Memory B cell (primary cell): ENCODE measurements at regions not wholly inside any gene's neighbourhood (a gene's known extent, or its start where the extent isn't known, plus 50 kb on each side); places are given as distances from the start of the nearest gene placed in this dataset.

Experiments used
- ATAC-seq: fragments of 150-1000 bp; cut with Tn5 transposase; 2 replicates; pipeline ENCODE4 v1.10.0; 2021; ENCODE audit warnings: low read depth, mild to moderate bottlenecking, moderate library complexity
- DNase-seq, 2 donors: peaks; one replicate each; pipeline ENCODE4 v3.0.0; 2022; ENCODE audit warnings: low spot score in 2 of 2
- H3K27ac Mint-ChIP-seq: one replicate; pipeline ENCODE4 v1.8.0; 2022; ENCODE audit warnings: mild to moderate bottlenecking, moderate library complexity, mixed read lengths
- H3K27me3 Mint-ChIP-seq: one replicate; pipeline ENCODE4 v1.8.0; 2022; ENCODE audit warnings: mixed read lengths
- H3K36me3 Mint-ChIP-seq: one replicate; pipeline ENCODE4 v1.8.0; 2022; ENCODE audit warnings: mild to moderate bottlenecking, mixed read lengths
- H3K4me1 Mint-ChIP-seq: one replicate; pipeline ENCODE4 v1.8.0; 2022; ENCODE audit warnings: mixed read lengths
- H3K4me3 Mint-ChIP-seq: one replicate; pipeline ENCODE4 v1.8.0; 2022; ENCODE audit warnings: mild to moderate bottlenecking, moderate library complexity, mixed read lengths
- H3K9me3 Mint-ChIP-seq: one replicate; pipeline ENCODE4 v1.8.0; 2022; ENCODE audit warnings: mixed read lengths

DNA sequence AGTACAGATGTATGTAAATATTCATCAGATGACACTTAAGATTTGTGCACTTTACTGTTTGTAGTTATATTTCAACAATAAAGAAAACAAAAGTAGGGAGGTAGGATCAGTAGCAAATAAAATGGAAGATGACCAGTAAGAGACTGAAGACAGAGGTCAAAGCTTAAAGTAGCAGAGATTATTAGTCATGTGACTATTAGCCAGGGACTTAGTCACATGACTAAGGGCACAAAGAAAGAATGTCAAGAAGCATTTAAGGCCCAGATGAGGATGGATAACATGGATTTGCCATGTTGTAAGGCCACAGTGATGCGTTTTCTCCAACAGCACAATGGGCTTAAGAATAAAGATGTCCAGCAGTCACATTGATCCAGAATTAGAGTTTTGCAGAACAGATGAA is 479.6 kb downstream of the BCOR start:
- Mint-ChIP-seq H3K4me1 (peaks cover 6% of the 10 kb centered on the region), H3K36me3 (no peaks in the 10 kb centered on the region), H3K27me3 (peaks cover 24% of the 10 kb centered on the region), H3K4me3 (no peak overlapping the region), H3K9me3 (peaks cover 5% of the 10 kb centered on the region), H3K27ac (no peak overlapping the region)
- DNase-seq (no peak), ATAC-seq (no peak)

DNA sequence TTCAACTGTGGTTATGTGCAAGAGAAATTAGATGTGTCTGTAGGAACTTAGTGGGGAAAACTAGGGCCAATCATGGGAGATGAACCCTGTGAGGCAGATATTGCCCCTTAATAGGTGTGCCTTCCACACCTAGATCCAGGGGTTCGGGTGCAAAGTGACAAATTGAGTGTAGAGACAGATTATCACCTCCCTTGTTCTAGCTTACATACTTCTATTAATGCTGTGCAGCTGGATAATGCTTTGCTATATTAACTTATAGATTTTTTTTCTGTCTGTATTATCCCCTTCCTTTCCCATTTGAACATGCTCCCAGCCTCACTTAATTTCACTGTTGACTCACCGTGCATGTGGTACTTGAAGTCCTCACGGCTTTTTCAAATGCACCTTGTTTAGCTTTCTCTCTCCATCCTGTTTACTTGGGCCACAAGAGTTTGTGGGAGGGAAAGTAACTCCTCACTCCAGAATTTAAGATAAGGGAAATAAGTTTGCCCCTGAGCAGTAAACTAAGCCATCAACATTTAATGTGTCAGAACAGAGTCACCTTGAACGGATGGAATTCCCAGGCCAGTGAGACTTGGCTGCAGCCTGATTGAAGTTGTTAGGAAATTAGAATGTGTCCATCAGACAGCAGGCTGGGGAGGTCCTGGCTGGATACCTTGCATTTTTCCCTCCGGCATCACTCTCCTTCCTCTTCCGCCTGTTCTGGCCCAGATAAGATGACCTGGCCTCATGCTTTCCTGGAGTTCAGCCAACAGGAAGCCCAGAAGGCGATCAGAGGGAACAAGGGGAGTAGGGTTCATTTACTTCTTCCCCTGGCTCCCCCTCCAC is 478.4 kb downstream of the BCOR start:
- no peak for DNase-seq
- Mint-ChIP-seq H3K9me3 (peaks cover 5% of the 10 kb centered on the region), H3K27ac (no peak overlapping the region), H3K4me1 (no peaks in the 10 kb centered on the region), H3K36me3 (no peaks in the 10 kb centered on the region), H3K4me3 (no peak overlapping the region), H3K27me3 (peaks cover 19% of the 10 kb centered on the region)
- no peak for ATAC-seq

DNA sequence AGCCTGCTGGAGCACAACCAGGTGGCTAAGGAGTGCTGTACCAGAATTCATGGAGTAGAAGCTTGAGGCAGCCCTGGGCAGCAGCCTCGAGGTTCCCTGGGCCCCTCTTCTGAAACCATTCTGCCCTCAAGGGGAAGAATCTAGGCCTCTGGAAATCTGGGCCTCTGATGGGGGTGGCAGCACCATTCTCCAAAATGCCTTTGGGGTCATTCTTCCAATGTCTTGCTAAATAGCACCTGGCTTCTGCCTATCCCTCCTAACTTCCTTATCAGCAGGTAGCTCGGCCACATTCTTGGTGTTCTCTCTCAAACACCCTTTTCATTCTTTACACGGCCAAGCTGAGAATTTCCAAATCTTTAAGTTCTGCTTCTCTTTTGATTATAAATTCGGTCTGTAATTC is 473.6 kb downstream of the BCOR start:
- ATAC-seq (no peak), DNase-seq (no peak)
- no peaks in the 10 kb centered on the region for H3K4me1 Mint-ChIP-seq
- no peak overlapping the region for H3K4me3 Mint-ChIP-seq
- H3K27ac Mint-ChIP-seq: no peak overlapping the region
- peaks cover 2% of the 10 kb centered on the region for H3K27me3 Mint-ChIP-seq
- no peaks in the 10 kb centered on the region for H3K36me3 Mint-ChIP-seq
- peaks cover 5% of the 10 kb centered on the region for H3K9me3 Mint-ChIP-seq

DNA sequence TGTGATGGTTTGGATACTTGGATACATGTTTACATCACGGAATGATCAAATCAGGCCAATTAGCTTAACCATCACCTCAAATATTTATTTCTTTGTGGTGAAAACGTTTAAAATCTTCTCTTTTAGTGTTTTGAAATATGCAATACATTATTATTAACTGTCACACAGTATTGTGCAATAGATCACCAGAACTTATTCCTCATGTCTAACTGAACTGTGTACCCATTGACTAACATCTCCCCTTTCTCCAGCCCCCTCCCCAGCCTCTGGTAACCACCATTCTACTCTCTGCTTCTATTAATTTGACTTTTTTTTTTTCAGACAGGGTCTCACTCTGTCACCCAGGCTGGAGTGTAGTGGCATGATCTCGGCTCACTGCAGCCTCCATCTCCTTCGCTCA is 471.9 kb downstream of the BCOR start:
- no peaks in the 10 kb centered on the region for H3K36me3 Mint-ChIP-seq
- H3K27ac Mint-ChIP-seq: no peak overlapping the region
- H3K27me3 Mint-ChIP-seq: peaks cover 2% of the 10 kb centered on the region
- ATAC-seq (no peak), DNase-seq (no peak)
- peaks cover 3% of the 10 kb centered on the region for H3K9me3 Mint-ChIP-seq
- H3K4me3 Mint-ChIP-seq: no peak overlapping the region
- no peaks in the 10 kb centered on the region for H3K4me1 Mint-ChIP-seq

DNA sequence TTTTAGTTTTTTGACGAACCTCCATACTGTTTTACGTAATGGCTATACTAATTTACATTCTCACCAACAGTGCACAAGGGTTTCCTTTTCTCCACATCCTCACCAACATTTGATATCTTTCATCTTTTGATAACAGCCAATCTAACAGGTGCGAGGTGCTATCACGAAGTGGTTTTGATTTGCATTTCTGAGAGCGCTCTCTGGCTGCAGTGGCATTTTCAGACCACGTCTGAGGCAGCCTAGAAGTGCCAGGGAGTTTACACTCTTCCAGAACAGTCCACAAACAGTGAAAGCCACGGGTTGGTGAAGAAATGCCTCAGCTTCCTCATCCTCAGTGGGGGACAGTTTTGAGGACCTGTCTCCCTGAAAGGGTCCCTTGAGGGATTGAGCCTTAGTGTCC is 471.0 kb downstream of the BCOR start:
- peaks cover 3% of the 10 kb centered on the region for H3K9me3 Mint-ChIP-seq
- no peak for DNase-seq

DNA sequence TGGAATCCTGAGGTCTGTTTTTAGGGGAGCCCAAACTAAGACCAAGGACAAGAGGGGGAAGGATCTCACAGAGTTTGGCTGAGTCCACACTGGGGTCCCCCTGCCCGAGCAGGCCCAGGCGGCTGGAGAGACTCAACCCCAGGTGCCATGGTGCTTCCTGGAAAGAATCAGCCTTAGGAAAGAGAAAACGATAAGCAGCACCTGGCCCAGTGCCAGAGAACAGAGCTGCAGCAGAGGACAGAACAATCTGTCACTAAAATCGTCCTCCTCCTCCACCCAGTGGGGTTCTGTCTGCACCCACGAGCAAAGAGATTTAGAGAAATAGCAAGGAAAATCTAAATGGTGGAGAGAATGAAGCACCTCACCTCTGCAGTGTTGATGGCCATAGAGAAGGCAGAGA is 470.5 kb downstream of the BCOR start:
- Mint-ChIP-seq H3K4me1 (no peaks in the 10 kb centered on the region), H3K9me3 (no peaks in the 10 kb centered on the region), H3K36me3 (no peaks in the 10 kb centered on the region), H3K27me3 (peaks cover 2% of the 10 kb centered on the region), H3K4me3 (no peak overlapping the region), H3K27ac (no peak overlapping the region)
- DNase-seq (no peak), ATAC-seq (no peak)

More for the DNA sequence above, 471.0 kb downstream of the BCOR start:
- H3K4me1 Mint-ChIP-seq: no peaks in the 10 kb centered on the region
- H3K27me3 Mint-ChIP-seq: peaks cover 2% of the 10 kb centered on the region
- ATAC-seq: no peak
- H3K27ac Mint-ChIP-seq: no peak overlapping the region
- no peak overlapping the region for H3K4me3 Mint-ChIP-seq
- H3K36me3 Mint-ChIP-seq: no peaks in the 10 kb centered on the region

DNA sequence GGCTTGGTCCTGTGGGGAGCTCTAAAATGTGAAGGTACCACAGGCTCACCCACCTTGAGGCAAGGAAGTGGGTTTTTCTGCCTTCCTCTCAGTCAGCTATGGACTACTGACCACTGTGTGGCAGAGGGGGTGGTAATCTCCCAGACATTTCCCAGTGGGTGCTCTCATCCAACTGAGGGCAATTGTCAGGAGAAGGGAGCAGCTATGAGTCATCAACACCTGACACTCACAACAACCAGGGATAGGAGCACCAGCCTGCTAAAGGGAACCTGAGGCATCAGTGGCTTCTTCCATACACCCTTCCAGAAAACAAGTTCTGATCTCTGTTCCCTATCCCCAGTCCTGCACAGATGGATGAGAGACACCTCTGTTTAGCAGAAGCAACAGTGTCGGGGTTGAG is 468.8 kb downstream of the BCOR start:
- H3K27ac Mint-ChIP-seq: no peak overlapping the region
- ATAC-seq: no peak
- no peak overlapping the region for H3K4me3 Mint-ChIP-seq
- no peaks in the 10 kb centered on the region for H3K36me3 Mint-ChIP-seq
- peaks cover 2% of the 10 kb centered on the region for H3K27me3 Mint-ChIP-seq
- no peaks in the 10 kb centered on the region for H3K4me1 Mint-ChIP-seq
- H3K9me3 Mint-ChIP-seq: no peaks in the 10 kb centered on the region
- DNase-seq: no peak

DNA sequence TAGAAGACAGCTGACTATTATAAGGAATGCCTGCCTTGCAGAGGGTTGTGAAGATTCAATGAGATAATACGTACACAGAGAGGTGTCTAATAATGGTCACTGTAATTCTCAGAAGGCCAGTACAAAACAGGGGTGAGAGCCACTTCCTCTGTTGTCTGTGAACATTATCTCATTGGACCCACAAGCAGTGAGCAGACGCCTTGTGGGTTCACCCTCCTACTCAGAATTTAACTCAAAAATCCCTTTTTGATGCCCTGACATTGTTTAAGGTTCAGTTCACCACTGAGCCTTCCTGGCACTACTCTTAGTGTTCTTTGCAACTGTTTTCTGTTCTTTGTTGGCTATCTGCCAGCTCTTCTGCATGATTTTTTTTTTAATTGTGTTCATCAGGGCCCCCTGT is 467.4 kb downstream of the BCOR start:
- H3K27me3 Mint-ChIP-seq: peaks cover 2% of the 10 kb centered on the region
- H3K9me3 Mint-ChIP-seq: no peaks in the 10 kb centered on the region
- no peak overlapping the region for H3K27ac Mint-ChIP-seq
- no peak for ATAC-seq
- H3K4me1 Mint-ChIP-seq: no peaks in the 10 kb centered on the region
- no peak overlapping the region for H3K4me3 Mint-ChIP-seq
- DNase-seq: no peak
- H3K36me3 Mint-ChIP-seq: no peaks in the 10 kb centered on the region

DNA sequence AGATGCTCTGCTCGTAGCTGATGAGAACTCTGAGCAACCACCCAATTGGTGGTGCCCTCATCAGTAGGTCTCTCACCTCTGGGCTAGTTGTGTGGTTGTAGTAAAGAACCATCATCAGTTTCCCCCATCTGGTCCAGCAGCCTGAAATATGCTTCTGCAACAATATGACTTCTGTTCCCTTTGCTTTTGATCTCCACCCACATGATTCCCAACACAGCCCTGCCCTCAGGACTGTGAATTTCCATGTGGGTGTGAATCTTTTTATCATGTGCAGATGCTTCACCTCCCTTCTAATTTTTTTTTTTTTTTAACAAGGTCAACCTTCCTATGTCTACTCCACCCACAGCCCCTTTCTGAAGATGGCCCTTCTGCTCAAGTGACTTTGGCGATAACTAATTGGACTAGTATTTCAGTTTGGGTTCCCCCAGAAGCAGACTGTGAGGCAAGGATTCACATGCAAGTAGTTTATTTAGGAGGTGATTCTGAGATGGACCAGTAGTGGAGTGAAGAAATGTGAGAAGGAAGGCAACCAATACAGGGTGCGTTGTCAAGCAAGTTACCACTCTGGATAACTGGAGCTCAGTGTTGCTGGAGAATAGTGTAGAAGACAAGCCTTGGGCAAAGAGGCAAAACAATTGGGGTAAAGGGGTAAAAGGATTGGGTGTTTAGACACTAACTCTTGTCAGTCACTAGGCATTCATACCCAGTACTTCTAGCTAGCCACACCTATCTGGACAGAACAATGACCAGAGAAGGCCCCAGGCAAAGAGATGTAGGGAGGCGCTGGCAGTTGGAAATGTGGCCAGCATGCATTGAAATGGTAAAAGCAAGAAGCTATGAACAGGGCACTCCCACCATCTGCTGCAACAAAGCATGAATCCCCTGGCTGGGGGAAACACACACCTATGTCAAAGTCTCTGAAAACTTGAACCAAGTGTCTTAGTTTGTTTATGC is 466.2 kb downstream of the BCOR start:
- Mint-ChIP-seq H3K4me1 (no peaks in the 10 kb centered on the region), H3K9me3 (no peaks in the 10 kb centered on the region), H3K27ac (no peak overlapping the region), H3K4me3 (no peak overlapping the region), H3K27me3 (peaks cover 2% of the 10 kb centered on the region), H3K36me3 (no peaks in the 10 kb centered on the region)
- no peak for ATAC-seq
- DNase-seq: no peak

DNA sequence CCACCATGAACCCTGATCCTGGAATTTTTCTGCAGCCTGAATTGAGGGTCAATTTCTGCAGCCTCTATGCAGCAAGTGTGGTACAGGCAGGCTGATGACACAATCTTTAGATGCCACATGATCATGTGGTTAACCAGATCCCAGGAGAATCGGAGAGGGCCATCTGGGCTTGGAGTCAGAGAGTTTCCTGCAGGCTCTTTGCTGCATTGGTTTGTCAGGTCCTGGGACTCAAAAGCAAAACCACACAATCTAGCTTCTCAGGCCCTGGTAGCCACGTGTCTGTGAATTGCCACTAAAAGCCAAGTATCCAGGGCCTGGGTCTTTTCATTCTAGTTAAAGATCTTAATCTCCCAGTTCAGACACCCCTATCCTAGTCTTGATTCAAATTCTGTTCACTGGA is 464.5 kb downstream of the BCOR start:
- Mint-ChIP-seq H3K27ac (no peak overlapping the region), H3K9me3 (no peaks in the 10 kb centered on the region), H3K36me3 (no peaks in the 10 kb centered on the region), H3K27me3 (peaks cover 2% of the 10 kb centered on the region), H3K4me1 (no peaks in the 10 kb centered on the region), H3K4me3 (no peak overlapping the region)
- ATAC-seq (no peak), DNase-seq (no peak)

DNA sequence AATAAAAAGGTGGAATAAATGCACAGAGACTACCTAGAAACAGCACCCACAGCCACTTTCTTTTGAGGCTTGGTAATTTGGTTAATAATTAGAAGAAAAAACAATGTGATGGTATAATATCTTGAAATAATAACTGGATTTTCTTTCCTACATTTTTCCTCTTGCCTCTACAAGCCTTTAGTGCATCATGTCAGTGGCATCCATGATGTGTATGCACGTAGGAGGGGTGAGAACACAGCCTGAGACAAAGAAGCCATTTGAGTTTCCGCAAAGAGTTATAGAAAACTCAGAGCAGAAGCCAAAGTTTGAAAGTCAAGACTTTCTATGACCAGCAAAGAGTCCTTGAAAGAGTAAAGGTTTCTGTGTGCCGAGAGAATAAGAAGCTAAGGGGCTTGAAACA is 461.3 kb downstream of the BCOR start:
- no peak overlapping the region for H3K4me3 Mint-ChIP-seq
- no peak for ATAC-seq
- H3K4me1 Mint-ChIP-seq: no peaks in the 10 kb centered on the region
- peaks cover 3% of the 10 kb centered on the region for H3K27me3 Mint-ChIP-seq
- H3K27ac Mint-ChIP-seq: no peak overlapping the region
- no peaks in the 10 kb centered on the region for H3K9me3 Mint-ChIP-seq
- H3K36me3 Mint-ChIP-seq: no peaks in the 10 kb centered on the region
- no peak for DNase-seq

DNA sequence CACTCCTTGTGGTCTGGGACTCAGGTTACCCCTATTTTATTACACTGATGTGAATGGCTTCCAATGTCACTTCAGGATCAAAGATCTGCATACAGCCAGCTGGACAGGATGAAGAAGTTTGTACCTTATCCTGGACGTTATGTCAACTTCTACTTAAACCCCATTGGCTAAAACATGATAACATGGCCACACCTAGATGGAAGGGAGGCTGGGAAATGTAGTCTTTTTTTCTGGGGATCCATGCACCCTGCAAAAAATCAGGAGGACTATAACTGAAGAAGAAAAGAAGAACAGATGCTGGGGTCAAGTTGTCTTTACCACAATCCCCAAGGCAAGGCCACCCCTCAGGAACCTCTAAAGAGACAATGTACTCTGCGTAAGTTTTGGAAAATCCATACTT is 459.2 kb downstream of the BCOR start:
- H3K36me3 Mint-ChIP-seq: peaks cover 3% of the 10 kb centered on the region
- H3K4me1 Mint-ChIP-seq: no peaks in the 10 kb centered on the region

DNA sequence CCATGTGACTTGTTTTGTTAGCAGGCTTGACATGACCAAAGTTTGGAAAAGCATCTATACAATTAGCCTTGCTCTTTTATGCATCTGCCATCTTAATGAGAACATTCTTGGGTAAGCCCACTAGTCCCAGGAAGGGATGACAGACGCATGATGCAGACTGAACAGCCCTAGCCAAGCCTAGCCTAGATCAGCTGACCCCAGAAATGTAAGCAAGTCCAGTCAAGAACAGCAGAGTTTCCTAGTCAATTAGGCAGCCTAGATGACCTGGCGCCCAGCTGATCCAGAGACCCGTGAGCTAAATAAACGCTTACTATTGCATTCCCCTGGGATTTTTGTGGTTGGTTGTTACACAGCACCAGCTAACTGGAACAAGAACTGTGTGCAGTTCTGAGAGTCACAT is 457.9 kb downstream of the BCOR start:
- no peak for DNase-seq
- H3K9me3 Mint-ChIP-seq: no peaks in the 10 kb centered on the region
- H3K36me3 Mint-ChIP-seq: peaks cover 3% of the 10 kb centered on the region
- H3K4me1 Mint-ChIP-seq: no peaks in the 10 kb centered on the region
- H3K4me3 Mint-ChIP-seq: no peak overlapping the region
- peaks cover 12% of the 10 kb centered on the region for H3K27me3 Mint-ChIP-seq
- no peak overlapping the region for H3K27ac Mint-ChIP-seq
- ATAC-seq: no peak

More for the DNA sequence above, 459.2 kb downstream of the BCOR start:
- Mint-ChIP-seq H3K4me3 (no peak overlapping the region), H3K27me3 (peaks cover 12% of the 10 kb centered on the region), H3K27ac (no peak overlapping the region), H3K9me3 (no peaks in the 10 kb centered on the region)
- ATAC-seq: no peak
- DNase-seq: no peak

DNA sequence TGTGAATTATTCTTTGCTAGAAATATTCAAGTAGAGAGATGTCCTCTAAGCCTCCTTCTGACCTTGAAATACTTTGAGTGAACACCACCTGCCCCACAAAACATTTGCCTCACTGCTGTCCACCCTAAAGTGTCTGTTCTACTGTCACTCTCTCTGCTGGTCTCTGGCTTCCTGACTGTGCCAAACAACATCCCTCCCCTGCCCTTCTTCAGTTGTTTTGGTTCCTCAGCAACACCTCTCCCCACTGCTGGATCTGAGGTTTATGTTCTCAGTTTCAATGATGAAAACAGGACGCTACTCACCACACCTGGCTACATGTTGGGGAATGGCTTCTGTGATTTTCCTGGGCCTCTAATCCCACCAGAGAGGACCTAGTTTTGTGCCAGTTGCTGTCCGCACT is 456.9 kb downstream of the BCOR start:
- H3K4me1 Mint-ChIP-seq: no peaks in the 10 kb centered on the region
- ATAC-seq (no peak), DNase-seq (no peak)
- peaks cover 12% of the 10 kb centered on the region for H3K27me3 Mint-ChIP-seq
- no peaks in the 10 kb centered on the region for H3K9me3 Mint-ChIP-seq
- no peak overlapping the region for H3K4me3 Mint-ChIP-seq
- H3K27ac Mint-ChIP-seq: no peak overlapping the region
- peaks cover 3% of the 10 kb centered on the region for H3K36me3 Mint-ChIP-seq
